GM19438 (cell line): ENCODE measurements at regions not wholly inside any gene's neighbourhood (a gene's known extent, or its start where the extent isn't known, plus 50 kb on each side); places are given as distances from the start of the nearest gene placed in this dataset.

ENCODE experiments used
- ATAC-seq: cut with Tn5 transposase; IDR thresholded peaks from one replicate; pipeline ENCODE4 v1.9.1; 2021; ENCODE audit warnings: low read depth; ENCODE audit not compliant: unreplicated experiment

GRCh38 chr9:119852390-119852789 is 483.2 kb upstream of the BRINP1 start:
- ATAC-seq, result no peak

GRCh38 chr9:119844431-119844830 is 475.2 kb upstream of the BRINP1 start:
- no peak for ATAC-seq

- ATAC-seq, result no peak
These were observed 471.8 kb upstream of the BRINP1 start for GRCh38 chr9:119841016-119841415.

- no peak for ATAC-seq
These were observed 470.7 kb upstream of the BRINP1 start for GRCh38 chr9:119839888-119840287.

- no peak for ATAC-seq
These were observed 469.0 kb upstream of the BRINP1 start for GRCh38 chr9:119838210-119838609.

GRCh38 chr9:119836036-119836435 is 466.8 kb upstream of the BRINP1 start:
- no peak for ATAC-seq

- ATAC-seq, result no peak
These were observed 464.9 kb upstream of the BRINP1 start for GRCh38 chr9:119834064-119834620.

- ATAC-seq, result no peak
These were observed 462.1 kb upstream of the BRINP1 start for GRCh38 chr9:119831309-119831708.

GRCh38 chr9:119829748-119830147 is 460.5 kb upstream of the BRINP1 start:
- ATAC-seq, result no peak

- ATAC-seq, result no peak
These were observed 460.0 kb upstream of the BRINP1 start for GRCh38 chr9:119829186-119829585.

GRCh38 chr9:119827526-119827925 is 458.3 kb upstream of the BRINP1 start:
- no peak for ATAC-seq

- no peak for ATAC-seq
These were observed 457.9 kb upstream of the BRINP1 start for GRCh38 chr9:119827126-119827525.

GRCh38 chr9:119818726-119819435 is 449.6 kb upstream of the BRINP1 start:
- ATAC-seq, result no peak

GRCh38 chr9:119810645-119811429 is 441.6 kb upstream of the BRINP1 start:
- no peak for ATAC-seq

GRCh38 chr9:119803679-119804078 is 434.4 kb upstream of the BRINP1 start:
- no peak for ATAC-seq

- ATAC-seq, result no peak
These were observed 433.4 kb upstream of the BRINP1 start for GRCh38 chr9:119802621-119803020.

- no peak for ATAC-seq
These were observed 432.9 kb upstream of the BRINP1 start for GRCh38 chr9:119802133-119802532.

- no peak for ATAC-seq
These were observed 432.1 kb upstream of the BRINP1 start for GRCh38 chr9:119801311-119801710.

- no peak for ATAC-seq
These were observed 426.2 kb upstream of the BRINP1 start for GRCh38 chr9:119795395-119795794.

GRCh38 chr9:119794836-119795235 is 425.6 kb upstream of the BRINP1 start:
- ATAC-seq, result no peak

- ATAC-seq, result no peak
These were observed 424.0 kb upstream of the BRINP1 start for GRCh38 chr9:119793218-119793617.

GRCh38 chr9:119792242-119792641 is 423.0 kb upstream of the BRINP1 start:
- ATAC-seq, result no peak
